ENCODE measurements at regions not wholly inside any gene's neighbourhood (a gene's known extent, or its start where the extent isn't known, plus 50 kb on each side); places are given as distances from the start of the nearest gene placed in this dataset.

DNA sequence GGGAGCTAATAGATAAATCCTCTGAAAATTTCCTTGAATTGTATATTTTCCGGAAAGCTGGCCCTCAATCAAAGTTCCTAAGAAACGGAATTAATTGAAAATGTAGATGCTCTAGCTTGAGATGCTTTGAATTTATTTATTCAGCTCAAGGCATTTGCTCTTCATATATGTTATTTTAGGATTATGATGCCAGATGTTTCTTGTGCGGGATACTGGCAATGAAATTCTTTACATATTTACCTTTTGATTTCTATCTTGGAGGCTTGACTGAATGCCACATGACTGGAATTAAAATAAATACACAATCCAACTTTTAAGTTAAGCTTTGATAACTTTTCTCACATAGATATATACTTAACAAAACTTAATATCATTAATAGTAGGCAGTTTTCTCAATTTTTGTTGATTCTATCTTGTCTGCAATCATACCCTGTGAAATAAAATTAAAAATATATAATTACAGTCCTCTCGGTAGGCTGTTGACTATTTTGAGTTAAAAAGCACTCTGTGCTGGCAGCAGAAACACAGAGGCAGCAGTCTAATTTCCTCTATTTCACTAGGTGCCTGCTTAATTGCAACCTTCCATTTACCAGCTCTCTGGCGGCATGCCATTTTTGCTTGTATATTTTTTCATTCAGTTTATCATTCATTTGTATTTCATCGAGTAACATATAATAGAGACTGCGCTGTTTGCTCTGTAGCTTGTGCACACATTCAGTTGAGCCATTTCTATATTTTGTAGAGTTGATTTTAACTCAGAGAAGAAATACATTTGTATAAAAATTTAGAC is 991.5 kb downstream of the ADGRL3 start:
- no peak for DNase-seq (ENCODE audit: extremely low read depth, low read depth)
- TF ChIP-seq, protein P1, sequence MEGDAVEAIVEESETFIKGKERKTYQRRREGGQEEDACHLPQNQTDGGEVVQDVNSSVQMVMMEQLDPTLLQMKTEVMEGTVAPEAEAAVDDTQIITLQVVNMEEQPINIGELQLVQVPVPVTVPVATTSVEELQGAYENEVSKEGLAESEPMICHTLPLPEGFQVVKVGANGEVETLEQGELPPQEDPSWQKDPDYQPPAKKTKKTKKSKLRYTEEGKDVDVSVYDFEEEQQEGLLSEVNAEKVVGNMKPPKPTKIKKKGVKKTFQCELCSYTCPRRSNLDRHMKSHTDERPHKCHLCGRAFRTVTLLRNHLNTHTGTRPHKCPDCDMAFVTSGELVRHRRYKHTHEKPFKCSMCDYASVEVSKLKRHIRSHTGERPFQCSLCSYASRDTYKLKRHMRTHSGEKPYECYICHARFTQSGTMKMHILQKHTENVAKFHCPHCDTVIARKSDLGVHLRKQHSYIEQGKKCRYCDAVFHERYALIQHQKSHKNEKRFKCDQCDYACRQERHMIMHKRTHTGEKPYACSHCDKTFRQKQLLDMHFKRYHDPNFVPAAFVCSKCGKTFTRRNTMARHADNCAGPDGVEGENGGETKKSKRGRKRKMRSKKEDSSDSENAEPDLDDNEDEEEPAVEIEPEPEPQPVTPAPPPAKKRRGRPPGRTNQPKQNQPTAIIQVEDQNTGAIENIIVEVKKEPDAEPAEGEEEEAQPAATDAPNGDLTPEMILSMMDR (IDR thresholded peaks at IDR 0.05; ENCODE audit: low read depth, low read length, missing control alignments): no peak
- H3K4me3 ChIP-seq (replicated peaks; ENCODE audit: low read depth, low read length): no peak overlapping the region

DNA sequence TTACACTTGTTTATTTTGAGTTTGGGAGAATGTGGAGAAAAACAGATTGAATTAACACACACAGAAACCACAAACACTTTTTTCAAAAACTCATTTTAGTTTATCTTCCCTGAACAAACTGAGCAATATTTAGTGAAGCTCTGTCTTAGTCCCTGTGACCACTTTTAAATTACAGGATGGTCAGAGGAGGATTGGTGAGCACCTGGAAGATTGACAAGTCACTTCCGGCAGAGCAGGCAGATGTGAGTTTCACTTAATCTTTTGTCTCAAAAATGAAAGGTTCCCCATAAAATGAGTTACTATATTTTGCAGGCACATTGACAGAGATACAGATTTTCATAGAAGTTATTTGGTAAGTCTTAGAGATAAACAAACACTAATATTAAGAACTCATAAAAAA is 970.1 kb downstream of the ADGRL3 start:
- no peak for DNase-seq (ENCODE audit: extremely low read depth, low read depth)

DNA sequence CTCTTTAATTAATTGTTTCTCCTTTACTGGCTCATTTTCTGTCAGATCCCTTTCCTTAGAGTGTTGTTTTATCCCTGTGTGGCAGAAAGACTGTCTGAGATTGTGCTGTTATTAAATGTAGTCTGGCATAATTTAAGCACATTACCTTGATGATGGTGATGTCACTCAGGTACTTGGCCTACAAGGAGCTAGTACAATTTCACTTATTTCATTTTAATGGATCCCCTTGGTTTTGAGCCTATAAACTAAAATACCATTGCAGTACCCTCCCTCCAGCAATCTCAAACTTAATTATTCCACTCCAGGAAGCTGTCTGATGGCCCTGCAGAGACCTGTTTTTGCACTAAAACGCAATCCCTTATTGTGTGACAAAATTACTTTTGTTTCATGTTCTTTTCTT is 968.6 kb downstream of the ADGRL3 start:
- H3K4me3 ChIP-seq (replicated peaks; ENCODE audit: low read depth, low read length): no peak overlapping the region
- TF ChIP-seq, protein P1 (IDR thresholded peaks at IDR 0.05; ENCODE audit: low read depth, low read length, missing control alignments): no peak
- DNase-seq (ENCODE audit: extremely low read depth, low read depth): no peak

More for the DNA sequence above, 970.1 kb downstream of the ADGRL3 start:
- no peak overlapping the region for H3K4me3 ChIP-seq (replicated peaks; ENCODE audit: low read depth, low read length)
- TF ChIP-seq, protein P1 (IDR thresholded peaks at IDR 0.05; ENCODE audit: low read depth, low read length, missing control alignments): no peak

DNA sequence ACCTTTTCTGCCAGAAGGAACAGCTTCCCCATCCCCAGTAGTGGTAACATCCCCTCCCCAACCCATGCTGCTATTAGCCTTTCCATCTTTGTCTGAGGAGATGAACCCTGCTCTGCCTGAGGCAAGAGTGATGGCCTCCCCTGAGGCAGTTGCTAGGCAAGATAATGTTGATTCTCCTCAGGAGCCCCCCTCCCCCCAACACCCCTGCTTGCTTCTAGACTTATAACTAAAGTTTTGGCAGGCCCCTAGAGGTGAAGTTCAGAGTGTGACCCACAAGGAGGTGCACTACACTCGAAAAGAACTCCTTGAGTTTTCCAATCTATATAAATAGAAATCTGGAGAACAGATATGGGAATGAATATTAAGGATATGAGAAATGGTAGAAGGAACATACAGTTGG is 962.5 kb downstream of the ADGRL3 start:
- TF ChIP-seq, protein P1 (IDR thresholded peaks at IDR 0.05; ENCODE audit: low read depth, low read length, missing control alignments): no peak
- no peak overlapping the region for H3K4me3 ChIP-seq (replicated peaks; ENCODE audit: low read depth, low read length)
- DNase-seq (ENCODE audit: extremely low read depth, low read depth): no peak

DNA sequence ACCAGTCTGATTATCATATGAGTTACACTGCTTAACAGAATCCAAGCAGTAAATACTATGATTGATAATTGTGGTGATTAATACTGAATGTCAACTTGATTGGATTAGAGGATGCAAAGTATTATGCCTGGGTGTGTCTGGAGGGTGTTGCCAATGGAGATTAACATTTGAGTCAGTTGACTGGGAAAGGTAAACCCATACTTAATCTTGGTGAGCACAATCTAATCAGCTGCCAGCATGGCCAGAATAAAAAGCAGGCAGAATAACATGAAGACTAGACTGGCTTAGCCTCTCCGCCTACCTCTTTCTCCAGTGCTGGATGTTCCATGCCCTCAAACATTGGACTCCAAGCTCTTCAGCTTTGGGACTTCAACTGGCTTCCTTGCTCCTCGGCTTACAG is 961.3 kb downstream of the ADGRL3 start:
- no peak overlapping the region for H3K4me3 ChIP-seq (replicated peaks; ENCODE audit: low read depth, low read length)
- TF ChIP-seq, protein P1 (IDR thresholded peaks at IDR 0.05; ENCODE audit: low read depth, low read length, missing control alignments): no peak
- DNase-seq (ENCODE audit: extremely low read depth, low read depth): no peak

DNA sequence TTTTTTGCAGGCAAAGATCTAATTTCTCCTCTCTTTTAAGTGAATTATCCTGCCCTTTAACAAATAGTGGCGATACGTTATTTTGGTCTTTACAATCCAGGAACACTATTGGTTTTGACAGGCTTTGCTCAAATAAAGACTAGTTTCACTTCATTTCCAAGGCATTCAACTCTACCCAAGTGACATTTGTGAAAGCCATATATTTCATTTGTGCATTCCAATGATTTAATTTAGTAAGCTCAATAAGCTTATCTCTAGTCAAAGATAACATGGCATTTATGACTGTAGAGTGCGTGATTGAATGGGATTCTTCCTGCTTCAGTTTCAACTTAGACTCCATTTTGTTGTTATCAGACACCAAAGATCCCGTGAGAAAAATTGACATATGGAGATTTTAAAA is 959.8 kb downstream of the ADGRL3 start:
- no peak overlapping the region for H3K4me3 ChIP-seq (replicated peaks; ENCODE audit: low read depth, low read length)
- TF ChIP-seq, protein P1 (IDR thresholded peaks at IDR 0.05; ENCODE audit: low read depth, low read length, missing control alignments): no peak
- no peak for DNase-seq (ENCODE audit: extremely low read depth, low read depth)

DNA sequence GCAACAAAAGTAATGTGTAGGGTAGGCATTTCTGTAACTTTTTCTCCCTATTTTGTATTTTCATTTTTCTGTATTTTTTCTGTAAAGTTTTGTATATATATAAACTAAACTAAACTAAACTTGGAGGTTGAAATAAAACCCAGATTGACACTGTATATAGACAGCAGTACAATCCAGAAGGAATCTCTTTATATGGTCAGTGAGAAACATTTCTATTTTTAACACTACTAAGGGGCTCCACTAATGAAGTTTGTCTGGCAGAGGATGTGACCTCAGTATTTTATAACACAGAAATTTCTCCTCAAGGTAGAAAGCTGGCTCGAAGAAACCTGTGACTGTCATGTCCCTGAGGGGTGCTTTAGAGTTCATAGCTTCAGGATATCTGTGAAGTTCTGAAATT is 959.2 kb downstream of the ADGRL3 start:
- H3K4me3 ChIP-seq (replicated peaks; ENCODE audit: low read depth, low read length): no peak overlapping the region
- no peak for DNase-seq (ENCODE audit: extremely low read depth, low read depth)
- TF ChIP-seq, protein P1 (IDR thresholded peaks at IDR 0.05; ENCODE audit: low read depth, low read length, missing control alignments): no peak
